Endothelial cell of umbilical vein (primary cell): ENCODE measurements at regions not wholly inside any gene's neighbourhood (a gene's known extent, or its start where the extent isn't known, plus 50 kb on each side); places are given as distances from the start of the nearest gene placed in this dataset.

Experiments
- BruUV-seq: library from RNA; stranded (reverse); fragments of 400-500 nt; replicated peaks from 2 replicates; lab custom pipeline; 2021; lab: Mats Ljungman, UMichigan
- CTCF ChIA-PET: fragments of 300-600, 350-600 bp; sonication (Branson Sonifier 250); formaldehyde crosslinking; loops from one replicate; lab custom pipeline; 2021; ENCODE audit warnings: antibody characterized with exemption, inconsistent platforms; lab: Charles Lee
- POLR2A ChIA-PET: fragments of 300-600, 350-600 bp; sonication (Branson Sonifier 250); formaldehyde crosslinking; loops from one replicate; lab custom pipeline; 2021; ENCODE audit warnings: antibody characterized with exemption, inconsistent platforms; lab: Charles Lee
- DNase-seq: peaks from one replicate; pipeline ENCODE4 v3.0.0-alpha.2; 2011; ENCODE audit warnings: low read depth, low spot score
- FAIRE-seq: peaks from 2 replicates; lab custom pipeline; 2011; peaks lifted over from hg19 to GRCh38; lab: Jason Lieb, UNC
- H2AFZ ChIP-seq: 2 replicates; pipeline ENCODE4 v1.6.0; 2012; ENCODE audit warnings: low read depth, low read length, control low read depth, inconsistent platforms
- H3K27ac ChIP-seq: 2 replicates; pipeline ENCODE4 v1.5.1; 2011; ENCODE audit warnings: low read depth, mild to moderate bottlenecking, control low read depth, low read length, moderate library complexity; ENCODE audit not compliant: insufficient read depth
- H3K27me3 ChIP-seq, 2 experiments: 2 replicates each; pipeline versions ENCODE4 v1.6.0 to v1.6.1; 2011; ENCODE audit warnings: low read length in 2 of 2, mixed read lengths in 1 of 2; ENCODE audit not compliant: control insufficient read depth in 2 of 2, insufficient read depth in 2 of 2
- H3K36me3 ChIP-seq, 2 experiments: 2 replicates in 1 of 2; 3 replicates in 1 of 2; pipeline ENCODE4 v1.5.1; 2011; ENCODE audit warnings: low read length in 2 of 2, mild to moderate bottlenecking in 1 of 2, moderate library complexity in 1 of 2; ENCODE audit not compliant: control insufficient read depth in 2 of 2, insufficient read depth in 2 of 2; ENCODE audit errors: extremely low read depth in 1 of 2
- H3K4me1 ChIP-seq: 3 replicates; pipeline ENCODE4 v1.5.1; 2011; ENCODE audit warnings: mild to moderate bottlenecking, low read length; ENCODE audit not compliant: control insufficient read depth, insufficient read depth; ENCODE audit errors: extremely low read depth
- H3K4me2 ChIP-seq: 2 replicates; pipeline ENCODE4 v1.6.1; 2011; ENCODE audit warnings: low read length, control low read depth, mixed read lengths; ENCODE audit not compliant: insufficient read depth
- H3K4me3 ChIP-seq, 3 experiments: fragments of 200-600 bp in 1 of 3; sonication (generic), shearing (Covaris generic) in 1 of 3; replicated peaks in 1 of 3; 2 replicates each; pipeline ENCODE4 v1.5.1; 2011 to 2016; ENCODE audit warnings: control low read depth in 3 of 3, low read length in 3 of 3, mild to moderate bottlenecking in 2 of 3, inconsistent platforms in 1 of 3, low read depth in 1 of 3, moderate library complexity in 1 of 3; ENCODE audit not compliant: insufficient read depth in 1 of 3
- H3K79me2 ChIP-seq: 2 replicates; pipeline ENCODE4 v1.6.0; 2012; ENCODE audit warnings: low read length, inconsistent platforms; ENCODE audit not compliant: control insufficient read depth, insufficient read depth
- H3K9ac ChIP-seq: replicated peaks from 2 replicates; pipeline ENCODE3; 2011; ENCODE audit warnings: low read length, control low read depth; ENCODE audit not compliant: insufficient read depth; ENCODE audit errors: extremely low read depth
- H3K9me1 ChIP-seq: replicated peaks from 3 replicates; pipeline ENCODE4 v1.6.0; 2011; ENCODE audit warnings: mild to moderate bottlenecking, low read length; ENCODE audit not compliant: control insufficient read depth, insufficient read depth; ENCODE audit errors: extremely low read depth
- H3K9me3 ChIP-seq: replicated peaks from 2 replicates; pipeline ENCODE4 v1.5.1; 2012; ENCODE audit warnings: low read length, inconsistent platforms; ENCODE audit not compliant: control insufficient read depth, insufficient read depth
- H4K20me1 ChIP-seq: replicated peaks from 2 replicates; pipeline ENCODE3; 2011; ENCODE audit warnings: mild to moderate bottlenecking, low read length; ENCODE audit not compliant: control insufficient read depth, insufficient read depth; ENCODE audit errors: extremely low read depth
- EZH2 ChIP-seq: IDR thresholded peaks from 2 replicates; pipeline ENCODE4 v1.6.1; 2012; ENCODE audit warnings: borderline replicate concordance, low read depth, mild to moderate bottlenecking, moderate library complexity, low read length, inconsistent platforms; ENCODE audit not compliant: severe bottlenecking
- FOS ChIP-seq: IDR thresholded peaks from 2 replicates; pipeline ENCODE4 v1.6.1; 2011; ENCODE audit warnings: mild to moderate bottlenecking, low read length, moderate library complexity, borderline replicate concordance; ENCODE audit not compliant: insufficient read depth
- GATA2 ChIP-seq: IDR thresholded peaks from 2 replicates; pipeline ENCODE4 v1.7.0; 2011; ENCODE audit warnings: low read depth, mild to moderate bottlenecking, moderate library complexity, mixed read lengths, low read length; ENCODE audit not compliant: insufficient read length, insufficient read depth
- JUN ChIP-seq: IDR thresholded peaks from 2 replicates; pipeline ENCODE4 v1.6.1; 2011; ENCODE audit warnings: borderline replicate concordance, low read depth; ENCODE audit not compliant: insufficient read length, insufficient read depth
- MAX ChIP-seq: IDR thresholded peaks from 2 replicates; pipeline ENCODE4 v1.6.1; 2011; ENCODE audit not compliant: insufficient read depth, insufficient read length
- MYC ChIP-seq: IDR thresholded peaks from one replicate; pipeline ENCODE4 v1.6.1; 2011; ENCODE audit warnings: mild to moderate bottlenecking, low read depth, low read length
- POLR2A ChIP-seq: IDR thresholded peaks from 2 replicates; pipeline ENCODE4 v1.6.1; 2012; ENCODE audit warnings: low read depth, mild to moderate bottlenecking, control low read depth, low read length
- dilution Hi-C: fragments of 300-500 bp; cut with MboI; formaldehyde crosslinking; loops from one replicate; pipeline ENCODE4 v1.15.0; 2019; ENCODE audit warnings: low sequenced_read_pairs; ENCODE audit not compliant: extremely low pct_ligation_motif_present
- intact Hi-C: fragments of 100-400 bp; cut with micrococcal nuclease; formaldehyde crosslinking; loops from one replicate; pipeline ENCODE4 v1.10.0; 2022

GRCh38 chr12:68529869-68530268 lies 80.8 kb upstream of the RAP1B start:
- Histone ChIP-seq H3K4me1 (peaks cover 2% of the 10 kb centered on the region), H3K79me2 (no peaks in the 10 kb centered on the region), H3K27me3 (no peaks in the 10 kb centered on the region), H3K4me3 (no peak overlapping the region), H3K4me2 (no peak overlapping the region), H3K36me3 (no peaks in the 10 kb centered on the region), H4K20me1 (no peaks in the 10 kb centered on the region), H3K27ac (no peak overlapping the region), H3K9me1 (no peaks in the 10 kb centered on the region), H3K9me3 (no peaks in the 10 kb centered on the region), H2AFZ (no peak overlapping the region), H3K9ac (no peak overlapping the region)
- intact Hi-C loops (no loop called here), dilution Hi-C loops (no loop called here)
- FAIRE-seq (no peak), DNase-seq (no peak)
- no TSS peak for BruUV-seq
- TF ChIP-seq POLR2A (no peak), GATA2 (no peak), EZH2 (no peak), MYC (no peak)
- ChIA-PET CTCF (no interaction called here), POLR2A (no interaction called here)

- DNase-seq = no peak
- POLR2A ChIA-PET = no interaction called here
- Histone ChIP-seq H3K9me1 (no peaks in the 10 kb centered on the region), H3K4me1 (peaks cover 2% of the 10 kb centered on the region), H3K27me3 (no peaks in the 10 kb centered on the region), H3K79me2 (no peaks in the 10 kb centered on the region), H3K4me3 (no peak overlapping the region), H3K9ac (no peak overlapping the region), H3K36me3 (no peaks in the 10 kb centered on the region), H3K9me3 (no peaks in the 10 kb centered on the region), H3K27ac (no peak overlapping the region), H4K20me1 (no peaks in the 10 kb centered on the region), H2AFZ (no peak overlapping the region), H3K4me2 (no peak overlapping the region)
- BruUV-seq = no TSS peak
- dilution Hi-C loops (no loop called here), intact Hi-C loops (no loop called here)
- TF ChIP-seq JUN (no peak), POLR2A (no peak), FOS (no peak), MAX (no peak), MYC (no peak), GATA2 (no peak)
- no peak for FAIRE-seq
- CTCF ChIA-PET = no interaction called here
Measured at GRCh38 chr12:68530299-68530698, 80.4 kb upstream of the RAP1B start.
